HL-60 (cell line): ENCODE measurements at regions not wholly inside any gene's neighbourhood (a gene's known extent, or its start where the extent isn't known, plus 50 kb on each side); places are given as distances from the start of the nearest gene placed in this dataset.

ENCODE experiments used
- CTCF ChIP-seq: IDR thresholded peaks from one replicate; pipeline ENCODE4 v1.5.1; 2011; ENCODE audit warnings: low read length, control low read depth, inconsistent platforms; ENCODE audit not compliant: insufficient read depth
- GABPA ChIP-seq: IDR thresholded peaks from 2 replicates; pipeline ENCODE4 v1.6.1; 2012; ENCODE audit warnings: low read depth

DNA sequence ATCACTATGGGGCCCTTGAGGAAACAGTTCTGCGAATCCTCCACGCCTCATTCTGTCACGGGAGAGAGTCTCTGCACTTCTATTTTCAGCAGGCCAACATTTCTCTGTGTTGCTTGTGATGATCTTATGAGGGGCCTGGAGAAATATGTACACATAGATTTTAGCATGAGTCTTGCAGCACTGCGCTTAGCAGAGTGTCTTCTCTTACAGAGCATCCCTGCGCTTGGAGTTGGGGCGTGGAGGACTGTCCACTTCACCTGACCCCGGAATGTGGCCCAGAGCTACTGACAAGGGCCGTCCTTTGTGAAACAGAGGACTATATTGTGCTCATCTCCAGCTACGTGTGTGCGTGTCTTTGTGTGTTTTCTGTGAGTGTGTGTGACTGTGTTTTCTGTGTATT is 428.2 kb upstream of the IRX4 start:
- TF ChIP-seq CTCF (no peak), GABPA (no peak)
